ENCODE measurements at regions not wholly inside any gene's neighbourhood (a gene's known extent, or its start where the extent isn't known, plus 50 kb on each side); places are given as distances from the start of the nearest gene placed in this dataset.
"Not testable (repeated sequence)": the region's sequence is repeated elsewhere in the genome, so short reads cannot be mapped to it uniquely, and the experiment has no call there.

DNA sequence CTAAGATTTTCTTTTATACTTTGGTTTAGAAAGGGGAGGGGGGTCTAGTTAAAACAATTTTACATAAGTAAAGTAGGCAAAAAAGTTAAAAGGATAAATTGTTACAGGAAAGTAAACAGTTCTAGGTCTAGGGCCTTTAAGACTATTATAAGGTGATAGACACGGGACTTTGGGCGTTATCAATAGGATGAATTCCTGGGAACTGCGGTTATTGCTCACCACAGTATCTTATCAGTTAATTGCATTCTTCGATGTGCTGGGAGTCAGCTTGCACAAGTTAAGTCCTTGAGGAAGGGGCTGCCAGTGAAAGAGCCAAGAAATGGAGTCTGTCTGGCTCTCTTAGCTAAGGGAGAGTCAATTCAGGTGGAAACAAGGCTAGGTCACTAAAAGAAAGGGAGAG lies 163.8 kb upstream of the FRG2C start:
- TF ChIP-seq CTCF (IDR thresholded peaks at IDR 0.05 in 2 of 3, conservative IDR thresholded peaks at IDR 0.05 in 1 of 3; ENCODE audit: control insufficient read depth in 2 of 3, extremely low read depth in 1 of 3, insufficient read depth in 1 of 3, low read depth in 3 of 3, low read length in 3 of 3); POLR2A (IDR thresholded peaks at IDR 0.05; ENCODE audit: low read depth, low read length); CREB1 (IDR thresholded peaks at IDR 0.05; ENCODE audit: low read depth); ASH2L (IDR thresholded peaks at IDR 0.05; ENCODE audit: borderline replicate concordance, low read depth); SMC3 (IDR thresholded peaks at IDR 0.05; ENCODE audit: borderline replicate concordance, low read length); ZBTB33 (IDR thresholded peaks at IDR 0.05); SUZ12 (IDR thresholded peaks at IDR 0.05; ENCODE audit: unreplicated experiment); ESRRA (IDR thresholded peaks at IDR 0.05; ENCODE audit: low read length); ZNF622 (IDR thresholded peaks at IDR 0.05); PBX3 (IDR thresholded peaks at IDR 0.05; ENCODE audit: insufficient replicate concordance, low read depth, low read length); JUNB (IDR thresholded peaks at IDR 0.05): not testable (repeated sequence)

All from GM12878 (cell line).